ELF-1 (cell line): ENCODE measurements at regions not wholly inside any gene's neighbourhood (a gene's known extent, or its start where the extent isn't known, plus 50 kb on each side); places are given as distances from the start of the nearest gene placed in this dataset.

ENCODE experiments used
- DNase-seq: peaks from one replicate; pipeline ENCODE4 v3.0.0-alpha.2; 2016; ENCODE audit warnings: low read depth, low spot score

- DNase-seq: no peak
These were observed 203.4 kb downstream of the ZNF648 start for GRCh38 chr1:181858135-181858534.
